H1 (cell line): ENCODE measurements at regions not wholly inside any gene's neighbourhood (a gene's known extent, or its start where the extent isn't known, plus 50 kb on each side); places are given as distances from the start of the nearest gene placed in this dataset.

ENCODE experiments used
- CTCF ChIA-PET: fragments of 300-600 bp; sonication (Branson Sonifier 250); formaldehyde crosslinking; loops from one replicate; lab custom pipeline; 2021; ENCODE audit not compliant: partially characterized antibody; lab: Charles Lee
- POLR2A ChIA-PET: fragments of 300-600 bp; sonication (Branson Sonifier 250); formaldehyde crosslinking; loops from one replicate; lab custom pipeline; 2021; ENCODE audit warnings: inconsistent platforms; ENCODE audit not compliant: partially characterized antibody; lab: Charles Lee
- DNase-seq, 2 experiments: peaks; one replicate each; pipeline versions ENCODE4 v3.0.0 to v3.0.0-alpha.2; 2010 to 2022; ENCODE audit warnings: low spot score in 2 of 2, low read depth in 1 of 2, mixed read lengths in 1 of 2
- FAIRE-seq: peaks from 2 replicates; lab custom pipeline; 2011; peaks lifted over from hg19 to GRCh38; lab: Jason Lieb, UNC
- H2AFZ ChIP-seq: 2 replicates; pipeline ENCODE4 v1.8.1; 2012; ENCODE audit warnings: low read length, inconsistent platforms
- H2AK5ac ChIP-seq: 2 replicates; pipeline ENCODE4 v1.6.1; 2013; ENCODE audit warnings: low read depth, low read length
- H2BK120ac ChIP-seq: replicated peaks from 2 replicates; pipeline ENCODE3; 2013; ENCODE audit warnings: low read depth, low read length, inconsistent platforms
- H2BK12ac ChIP-seq: 2 replicates; pipeline ENCODE4 v1.6.1; 2013; ENCODE audit warnings: low read depth, low read length
- H2BK15ac ChIP-seq: 2 replicates; pipeline ENCODE4 v1.6.1; 2013; ENCODE audit warnings: low read length
- H2BK20ac ChIP-seq: 2 replicates; pipeline ENCODE4 v1.6.1; 2013; ENCODE audit warnings: low read length
- H2BK5ac ChIP-seq: 2 replicates; pipeline ENCODE4 v1.6.1; 2013; ENCODE audit warnings: low read depth, low read length
- H3K14ac ChIP-seq: 2 replicates; pipeline ENCODE4 v1.6.1; 2013; ENCODE audit warnings: inconsistent platforms; ENCODE audit not compliant: insufficient read length
- H3K18ac ChIP-seq: 2 replicates; pipeline ENCODE4 v1.6.1; 2013; ENCODE audit warnings: low read length; ENCODE audit errors: extremely low read depth
- H3K23ac ChIP-seq: 2 replicates; pipeline ENCODE4 v1.6.1; 2013; ENCODE audit warnings: inconsistent platforms; ENCODE audit not compliant: insufficient read length
- H3K23me2 ChIP-seq: 2 replicates; pipeline ENCODE4 v1.6.1; 2013; ENCODE audit warnings: low read depth, low read length
- H3K27ac ChIP-seq: 2 replicates; pipeline ENCODE4 v1.6.1; 2011; ENCODE audit warnings: low read depth, low read length, inconsistent platforms
- H3K27me3 ChIP-seq, 4 experiments: replicated peaks in 1 of 4; 1 replicate in 1 of 4; 2 replicates in 3 of 4; pipeline versions ENCODE4 v1.6.1 to v1.8.1; 2011 to 2013; ENCODE audit warnings: low read length in 3 of 4, mild to moderate bottlenecking in 3 of 4, inconsistent platforms in 2 of 4, mixed read lengths in 2 of 4, moderate library complexity in 1 of 4; ENCODE audit not compliant: control insufficient read depth in 3 of 4, insufficient read depth in 3 of 4; ENCODE audit errors: extremely low read depth in 1 of 4
- H3K36me3 ChIP-seq, 4 experiments: 2 replicates each; pipeline versions ENCODE4 v1.6.1 to v1.8.1; 2011 to 2013; ENCODE audit warnings: mild to moderate bottlenecking in 4 of 4, low read length in 3 of 4, moderate library complexity in 2 of 4, control low read depth in 1 of 4, inconsistent platforms in 1 of 4; ENCODE audit not compliant: insufficient read depth in 4 of 4, control insufficient read depth in 2 of 4
- H3K4ac ChIP-seq: replicated peaks from 2 replicates; pipeline ENCODE3; 2013; ENCODE audit warnings: low read length, low read depth, mixed read lengths, inconsistent platforms; ENCODE audit not compliant: insufficient read length
- H3K4me1 ChIP-seq, 4 experiments: replicated peaks in 1 of 4; 1 replicate in 1 of 4; 2 replicates in 3 of 4; pipeline versions ENCODE4 v1.6.1 to v1.8.1; 2011 to 2013; ENCODE audit warnings: low read length in 3 of 4, inconsistent platforms in 2 of 4, mixed read lengths in 1 of 4; ENCODE audit not compliant: insufficient read depth in 4 of 4, control insufficient read depth in 3 of 4
- H3K4me2 ChIP-seq, 2 experiments: 2 replicates each; pipeline versions ENCODE4 v1.6.1 to v1.8.1; 2011 to 2013; ENCODE audit warnings: low read depth in 2 of 2, low read length in 2 of 2, control low read depth in 1 of 2, inconsistent platforms in 1 of 2, mild to moderate bottlenecking in 1 of 2; ENCODE audit not compliant: insufficient read depth in 1 of 2
- H3K4me3 ChIP-seq, 4 experiments: fragments of 200-600, 300-600 bp in 1 of 4; sonication (generic), shearing (Covaris generic), sonication (Bioruptor Twin) in 1 of 4; 2 replicates each; pipeline versions ENCODE4 v1.5.1 to v1.8.1; 2011 to 2016; ENCODE audit warnings: low read length in 4 of 4, low read depth in 3 of 4, control low read depth in 2 of 4, inconsistent platforms in 2 of 4, mild to moderate bottlenecking in 2 of 4, mixed read lengths in 1 of 4, moderate library complexity in 1 of 4; ENCODE audit not compliant: insufficient read depth in 2 of 4; ENCODE audit errors: extremely low read depth in 1 of 4
- H3K56ac ChIP-seq: replicated peaks from 2 replicates; pipeline ENCODE3; 2013; ENCODE audit warnings: low read depth, mild to moderate bottlenecking, mixed read lengths, low read length, inconsistent platforms; ENCODE audit not compliant: insufficient read length
- H3K79me1 ChIP-seq: 2 replicates; pipeline ENCODE4 v1.6.1; 2013; ENCODE audit warnings: low read depth, low read length, control low read depth
- H3K79me2 ChIP-seq, 2 experiments: 2 replicates each; pipeline versions ENCODE4 v1.6.1 to v1.8.1; 2012 to 2013; ENCODE audit warnings: low read length in 2 of 2, mild to moderate bottlenecking in 2 of 2, inconsistent platforms in 1 of 2; ENCODE audit not compliant: insufficient read depth in 2 of 2, control insufficient read depth in 1 of 2
- H3K9ac ChIP-seq, 4 experiments: replicated peaks in 1 of 4; 1 replicate in 1 of 4; 2 replicates in 3 of 4; pipeline versions ENCODE4 v1.6.1 to v1.8.1; 2011 to 2013; ENCODE audit warnings: low read depth in 3 of 4, low read length in 3 of 4, control low read depth in 2 of 4, mild to moderate bottlenecking in 2 of 4, moderate library complexity in 2 of 4, inconsistent platforms in 1 of 4; ENCODE audit errors: extremely low read depth in 1 of 4
- H3K9me3 ChIP-seq, 2 experiments: 2 replicates each; pipeline versions ENCODE4 v1.6.1 to v1.8.1; 2012 to 2013; ENCODE audit warnings: mild to moderate bottlenecking in 2 of 2, moderate library complexity in 2 of 2, control low read depth in 1 of 2, inconsistent platforms in 1 of 2, low read depth in 1 of 2, low read length in 1 of 2, mixed read lengths in 1 of 2; ENCODE audit not compliant: insufficient read depth in 2 of 2
- H4K20me1 ChIP-seq, 2 experiments: replicated peaks in 1 of 2; 2 replicates each; pipeline versions ENCODE3 to v1.8.1; 2011 to 2013; ENCODE audit warnings: inconsistent platforms in 2 of 2, low read length in 2 of 2, mild to moderate bottlenecking in 1 of 2; ENCODE audit not compliant: insufficient read depth in 2 of 2, control insufficient read depth in 1 of 2
- H4K5ac ChIP-seq: 2 replicates; pipeline ENCODE4 v1.6.1; 2013; ENCODE audit warnings: low read length, low read depth, mixed read lengths, inconsistent platforms; ENCODE audit not compliant: insufficient read length
- H4K8ac ChIP-seq: 2 replicates; pipeline ENCODE4 v1.8.0; 2013; ENCODE audit warnings: mild to moderate bottlenecking, moderate library complexity, low read length, inconsistent platforms; ENCODE audit not compliant: insufficient read depth; ENCODE audit errors: extremely low read depth
- H4K91ac ChIP-seq: replicated peaks from 2 replicates; pipeline ENCODE3; 2013; ENCODE audit warnings: low read length, mixed read lengths, inconsistent platforms; ENCODE audit not compliant: insufficient read length
- ASH2L ChIP-seq: fragments of 200-600, 300-600 bp; sonication (generic); IDR thresholded peaks from one replicate; pipeline ENCODE4 v1.7.1; 2017; ENCODE audit warnings: low read length
- CEBPB ChIP-seq: IDR thresholded peaks from 2 replicates; pipeline ENCODE4 v1.6.1; 2012; ENCODE audit warnings: low read depth, low read length
- CHD1 ChIP-seq: IDR thresholded peaks from 2 replicates; pipeline ENCODE4 v1.6.1; 2012; ENCODE audit warnings: low read depth, low read length, improper control_type of control experiment
- EGR1 ChIP-seq: IDR thresholded peaks from 2 replicates; pipeline ENCODE4 v1.6.1; 2011; ENCODE audit warnings: low read depth, low read length, borderline replicate concordance
- MAFK ChIP-seq: IDR thresholded peaks from 2 replicates; pipeline ENCODE4 v1.6.1; 2012; ENCODE audit warnings: low read depth, mild to moderate bottlenecking, improper control_type of control experiment, low read length
- PHF8 ChIP-seq: fragments of 200-600 bp; sonication (generic); conservative IDR thresholded peaks from 2 replicates; pipeline ENCODE4 v1.7.1; 2012; ENCODE audit warnings: low read depth, mild to moderate bottlenecking, inconsistent platforms, low read length, moderate library complexity
- YY1 ChIP-seq: IDR thresholded peaks from 2 replicates; pipeline ENCODE4 v1.6.1; 2011; ENCODE audit warnings: low read depth, mild to moderate bottlenecking, low read length
- WGBS, 2 experiments: shearing (Covaris generic) in 1 of 2; methylation state at CpG; one replicate each; pipeline versions ENCODE4 v1.1.6 to v1.1.7; 2013 to 2015; ENCODE audit warnings: low lambda C conversion rate in 2 of 2, mixed read lengths in 2 of 2, inconsistent platforms in 1 of 2, low coverage in 1 of 2, missing lambda C conversion rate in 1 of 2; ENCODE audit not compliant: insufficient replicate concordance in 2 of 2, insufficient coverage in 1 of 2, insufficient read length in 1 of 2; ENCODE audit errors: extremely low coverage in 1 of 2, missing lambda C conversion rate in 1 of 2; 5-methylcytosine and 5-hydroxymethylcytosine counted together

DNA sequence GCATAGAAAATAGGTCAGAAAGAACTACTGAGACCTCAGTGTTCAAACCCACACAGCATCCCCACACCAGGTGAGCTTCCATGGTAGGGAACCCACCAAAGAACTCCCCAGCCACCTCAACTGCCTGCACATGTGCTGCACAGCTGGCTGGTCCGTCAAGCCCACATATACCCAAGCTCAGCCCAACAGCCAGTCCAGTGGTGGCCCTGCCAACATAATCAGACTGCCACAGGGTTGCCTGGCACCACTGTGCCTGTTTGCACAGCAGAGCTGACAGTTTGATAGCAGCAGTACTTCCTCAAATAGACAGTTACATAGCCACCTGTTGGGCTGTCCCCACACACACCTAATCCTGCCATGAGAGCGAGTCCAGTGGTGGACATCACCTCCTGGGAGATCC, 283.3 kb upstream of the PRMT6 start:
- no peak overlapping the region for H3K9ac ChIP-seq
- no peak overlapping the region for H2BK15ac ChIP-seq
- no peak overlapping the region for H2BK120ac ChIP-seq
- no peak overlapping the region for H3K18ac ChIP-seq
- POLR2A ChIA-PET: no interaction called here
- H4K8ac ChIP-seq: no peak overlapping the region; the same call in 1 of the 2 replicates
- no peaks in the 10 kb centered on the region for H3K79me1 ChIP-seq
- DNase-seq (no peak), FAIRE-seq (no peak)
- no peaks in the 10 kb centered on the region for H3K4me1 ChIP-seq
- no peak overlapping the region for H4K5ac ChIP-seq
- WGBS, 2 experiments: 88% methylated on average over 2 of the region's 2 CpGs; no CpG with 5 or more reads in 1 of the 2 experiments
- H3K4me3 ChIP-seq: no peak overlapping the region
- no peak overlapping the region for H2BK12ac ChIP-seq
- H3K36me3 ChIP-seq: no peaks in the 10 kb centered on the region
- H4K91ac ChIP-seq: no peak overlapping the region
- no peak overlapping the region for H3K4ac ChIP-seq
- no peaks in the 10 kb centered on the region for H4K20me1 ChIP-seq
- H3K14ac ChIP-seq: no peak overlapping the region
- H3K27ac ChIP-seq: no peak overlapping the region
- no peak overlapping the region for H2BK20ac ChIP-seq
- no peaks in the 10 kb centered on the region for H3K23me2 ChIP-seq
- no peaks in the 10 kb centered on the region for H3K27me3 ChIP-seq
- no peak overlapping the region for H3K56ac ChIP-seq
- H2AK5ac ChIP-seq: no peak overlapping the region
- no peaks in the 10 kb centered on the region for H3K79me2 ChIP-seq
- H3K23ac ChIP-seq: no peak overlapping the region
- no peak overlapping the region for H2BK5ac ChIP-seq
- CTCF ChIA-PET: no interaction called here
- no peak overlapping the region for H2AFZ ChIP-seq
- no peak overlapping the region for H3K4me2 ChIP-seq
- H3K9me3 ChIP-seq: no peaks in the 10 kb centered on the region; a peak in 1 of 4 replicates
- TF ChIP-seq CHD1 (no peak), MAFK (no peak), EGR1 (no peak), CEBPB (no peak), ASH2L (no peak), PHF8 (no peak), YY1 (no peak)
